ENCODE measurements at regions not wholly inside any gene's neighbourhood (a gene's known extent, or its start where the extent isn't known, plus 50 kb on each side); places are given as distances from the start of the nearest gene placed in this dataset.

DNA sequence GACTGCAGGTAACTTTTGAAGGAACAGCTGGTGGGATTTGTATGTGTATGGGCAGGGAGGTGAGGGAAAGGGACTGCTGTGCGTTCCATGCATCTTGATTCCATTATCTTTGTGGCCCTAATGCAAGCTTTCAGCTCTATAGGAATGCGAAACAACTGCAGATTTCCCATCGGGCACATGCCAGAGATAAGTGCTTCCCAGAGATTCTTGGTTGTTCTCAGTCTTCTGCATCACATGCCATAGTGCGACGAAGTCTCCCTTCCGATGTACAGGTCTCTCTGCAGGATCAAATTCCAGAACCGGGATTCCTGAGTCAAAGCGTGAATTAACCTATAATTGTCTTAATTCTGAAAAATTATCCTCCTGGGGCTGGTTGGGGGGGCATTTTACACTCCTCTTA, 72.6 kb upstream of the NSMCE3 start:
- Histone ChIP-seq H4K20me1 (ENCODE audit: insufficient read depth, low read length) (no peaks in the 10 kb centered on the region), H3K4me1 (ENCODE audit: insufficient read depth, low read length) (no peaks in the 10 kb centered on the region), H3K4me3 (ENCODE audit: low read depth in 1 of 2, low read length in 2 of 2) (no peak overlapping the region), H3K36me3 (ENCODE audit: insufficient read depth, low read length) (no peaks in the 10 kb centered on the region), H3K9ac (ENCODE audit: low read depth, low read length) (no peak overlapping the region), H3K27ac (ENCODE audit: low read length) (no peak overlapping the region), H3K79me2 (ENCODE audit: insufficient read depth, low read length) (no peaks in the 10 kb centered on the region), H3K27me3 (ENCODE audit: insufficient read depth, low read length, poor library complexity) (no peaks in the 10 kb centered on the region), H3K9me3 (ENCODE audit: insufficient read depth, low read length, severe bottlenecking) (no peaks in the 10 kb centered on the region), H3K4me2 (ENCODE audit: insufficient read depth, low read length) (no peak overlapping the region), H2AFZ (ENCODE audit: low read depth, low read length) (no peak overlapping the region)
- DNase-seq (no peak), ATAC-seq (ENCODE audit: insufficient read depth, low read depth) (no peak)
- TF ChIP-seq EZH2 (IDR thresholded peaks at IDR 0.05; ENCODE audit: borderline replicate concordance, low read depth, low read length, severe bottlenecking) = no peak
- TF ChIP-seq, protein P1, sequence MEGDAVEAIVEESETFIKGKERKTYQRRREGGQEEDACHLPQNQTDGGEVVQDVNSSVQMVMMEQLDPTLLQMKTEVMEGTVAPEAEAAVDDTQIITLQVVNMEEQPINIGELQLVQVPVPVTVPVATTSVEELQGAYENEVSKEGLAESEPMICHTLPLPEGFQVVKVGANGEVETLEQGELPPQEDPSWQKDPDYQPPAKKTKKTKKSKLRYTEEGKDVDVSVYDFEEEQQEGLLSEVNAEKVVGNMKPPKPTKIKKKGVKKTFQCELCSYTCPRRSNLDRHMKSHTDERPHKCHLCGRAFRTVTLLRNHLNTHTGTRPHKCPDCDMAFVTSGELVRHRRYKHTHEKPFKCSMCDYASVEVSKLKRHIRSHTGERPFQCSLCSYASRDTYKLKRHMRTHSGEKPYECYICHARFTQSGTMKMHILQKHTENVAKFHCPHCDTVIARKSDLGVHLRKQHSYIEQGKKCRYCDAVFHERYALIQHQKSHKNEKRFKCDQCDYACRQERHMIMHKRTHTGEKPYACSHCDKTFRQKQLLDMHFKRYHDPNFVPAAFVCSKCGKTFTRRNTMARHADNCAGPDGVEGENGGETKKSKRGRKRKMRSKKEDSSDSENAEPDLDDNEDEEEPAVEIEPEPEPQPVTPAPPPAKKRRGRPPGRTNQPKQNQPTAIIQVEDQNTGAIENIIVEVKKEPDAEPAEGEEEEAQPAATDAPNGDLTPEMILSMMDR (IDR thresholded peaks at IDR 0.05; ENCODE audit: borderline replicate concordance, extremely low read depth, low read length, poor library complexity, severe bottlenecking) = no peak

DNA sequence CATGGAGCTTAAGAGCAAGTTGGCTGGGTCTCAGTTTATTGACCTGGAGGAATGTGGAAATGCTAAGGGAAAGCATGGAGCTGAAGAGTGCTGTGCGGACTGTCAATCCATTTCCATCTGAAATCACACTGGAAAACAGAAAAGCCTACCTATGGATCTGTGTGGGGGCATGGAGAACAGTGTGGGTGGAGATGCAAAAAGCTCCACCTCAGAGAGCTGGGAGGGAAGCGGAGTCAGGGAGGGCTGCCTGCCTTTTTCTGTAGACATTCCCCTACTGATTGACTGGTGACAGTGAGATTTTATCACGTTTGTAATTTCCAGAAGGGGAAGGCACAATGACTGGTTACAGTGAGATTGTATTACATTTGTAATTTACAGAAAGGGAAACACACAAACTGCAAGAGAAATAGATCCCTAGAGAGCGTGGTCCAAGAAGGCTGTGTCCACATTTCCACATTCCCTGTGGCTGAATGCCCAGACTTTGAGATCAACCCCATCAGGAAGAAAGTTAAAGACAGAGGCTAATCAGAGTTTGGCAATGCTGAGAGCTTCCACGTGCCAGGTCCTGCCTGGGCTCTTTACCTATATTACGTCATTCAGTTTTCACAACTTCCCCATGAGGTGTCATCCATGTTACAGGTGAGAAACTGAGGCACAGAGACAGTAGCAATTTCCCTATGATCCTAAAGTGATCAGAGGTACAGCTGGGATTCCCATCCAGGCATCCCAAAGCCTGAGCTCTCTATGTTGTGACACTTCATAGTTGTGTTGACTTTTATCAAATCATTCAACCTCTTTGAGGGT, 67.7 kb upstream of the NSMCE3 start:
- no peaks in the 10 kb centered on the region for H3K36me3 ChIP-seq (ENCODE audit: insufficient read depth, low read length)
- no peak for TF ChIP-seq EZH2 (IDR thresholded peaks at IDR 0.05; ENCODE audit: borderline replicate concordance, low read depth, low read length, severe bottlenecking)
- TF ChIP-seq, protein P1 (IDR thresholded peaks at IDR 0.05; ENCODE audit: borderline replicate concordance, extremely low read depth, low read length, poor library complexity, severe bottlenecking) = no peak
- DNase-seq (no peak), ATAC-seq (ENCODE audit: insufficient read depth, low read depth) (no peak)
- no peaks in the 10 kb centered on the region for H4K20me1 ChIP-seq (ENCODE audit: insufficient read depth, low read length)
- H3K9ac ChIP-seq (ENCODE audit: low read depth, low read length) = no peak overlapping the region
- no peaks in the 10 kb centered on the region for H3K27me3 ChIP-seq (ENCODE audit: insufficient read depth, low read length, poor library complexity)
- no peak overlapping the region for H3K4me3 ChIP-seq (ENCODE audit: low read depth in 1 of 2, low read length in 2 of 2)
- no peaks in the 10 kb centered on the region for H3K9me3 ChIP-seq (ENCODE audit: insufficient read depth, low read length, severe bottlenecking)
- no peak overlapping the region for H2AFZ ChIP-seq (ENCODE audit: low read depth, low read length)
- H3K27ac ChIP-seq (ENCODE audit: low read length) = no peak overlapping the region
- H3K4me2 ChIP-seq (ENCODE audit: insufficient read depth, low read length) = no peak overlapping the region
- no peaks in the 10 kb centered on the region for H3K79me2 ChIP-seq (ENCODE audit: insufficient read depth, low read length)
- no peaks in the 10 kb centered on the region for H3K4me1 ChIP-seq (ENCODE audit: insufficient read depth, low read length)

DNA sequence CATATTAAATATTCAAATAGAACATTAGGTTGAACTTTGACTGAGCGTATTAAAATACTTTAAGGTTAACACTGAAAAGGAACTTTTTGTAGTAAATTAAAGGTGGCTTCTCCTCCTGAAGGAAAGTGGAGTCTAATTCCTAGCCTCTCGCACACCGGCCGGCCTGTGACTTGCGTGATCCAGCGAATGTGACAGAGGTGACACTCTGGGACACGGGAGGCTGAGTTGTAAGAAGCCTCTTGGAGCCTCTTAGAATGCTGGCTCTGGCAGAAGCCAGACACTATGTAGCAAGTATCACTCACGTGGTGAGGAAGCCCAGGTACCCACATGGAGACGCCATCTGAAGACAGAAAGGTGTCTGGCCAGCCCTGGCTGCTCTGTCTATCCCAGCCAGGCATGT, 64.9 kb upstream of the NSMCE3 start:
- no peak overlapping the region for H3K9ac ChIP-seq (ENCODE audit: low read depth, low read length)
- no peak overlapping the region for H2AFZ ChIP-seq (ENCODE audit: low read depth, low read length)
- DNase-seq (no peak), ATAC-seq (ENCODE audit: insufficient read depth, low read depth) (no peak)
- H3K36me3 ChIP-seq (ENCODE audit: insufficient read depth, low read length) = no peaks in the 10 kb centered on the region
- no peak for TF ChIP-seq EZH2 (IDR thresholded peaks at IDR 0.05; ENCODE audit: borderline replicate concordance, low read depth, low read length, severe bottlenecking)
- TF ChIP-seq, protein P1 (IDR thresholded peaks at IDR 0.05; ENCODE audit: borderline replicate concordance, extremely low read depth, low read length, poor library complexity, severe bottlenecking) = no peak
- H3K27ac ChIP-seq (ENCODE audit: low read length) = no peak overlapping the region
- H3K79me2 ChIP-seq (ENCODE audit: insufficient read depth, low read length) = no peaks in the 10 kb centered on the region
- no peak overlapping the region for H3K4me2 ChIP-seq (ENCODE audit: insufficient read depth, low read length)
- no peaks in the 10 kb centered on the region for H4K20me1 ChIP-seq (ENCODE audit: insufficient read depth, low read length)
- H3K4me1 ChIP-seq (ENCODE audit: insufficient read depth, low read length) = no peaks in the 10 kb centered on the region
- H3K4me3 ChIP-seq (ENCODE audit: low read depth in 1 of 2, low read length in 2 of 2) = no peak overlapping the region
- H3K9me3 ChIP-seq (ENCODE audit: insufficient read depth, low read length, severe bottlenecking) = no peaks in the 10 kb centered on the region
- H3K27me3 ChIP-seq (ENCODE audit: insufficient read depth, low read length, poor library complexity) = no peaks in the 10 kb centered on the region
